ENCODE measurements at regions not wholly inside any gene's neighbourhood (a gene's known extent, or its start where the extent isn't known, plus 50 kb on each side); places are given as distances from the start of the nearest gene placed in this dataset.

DNA sequence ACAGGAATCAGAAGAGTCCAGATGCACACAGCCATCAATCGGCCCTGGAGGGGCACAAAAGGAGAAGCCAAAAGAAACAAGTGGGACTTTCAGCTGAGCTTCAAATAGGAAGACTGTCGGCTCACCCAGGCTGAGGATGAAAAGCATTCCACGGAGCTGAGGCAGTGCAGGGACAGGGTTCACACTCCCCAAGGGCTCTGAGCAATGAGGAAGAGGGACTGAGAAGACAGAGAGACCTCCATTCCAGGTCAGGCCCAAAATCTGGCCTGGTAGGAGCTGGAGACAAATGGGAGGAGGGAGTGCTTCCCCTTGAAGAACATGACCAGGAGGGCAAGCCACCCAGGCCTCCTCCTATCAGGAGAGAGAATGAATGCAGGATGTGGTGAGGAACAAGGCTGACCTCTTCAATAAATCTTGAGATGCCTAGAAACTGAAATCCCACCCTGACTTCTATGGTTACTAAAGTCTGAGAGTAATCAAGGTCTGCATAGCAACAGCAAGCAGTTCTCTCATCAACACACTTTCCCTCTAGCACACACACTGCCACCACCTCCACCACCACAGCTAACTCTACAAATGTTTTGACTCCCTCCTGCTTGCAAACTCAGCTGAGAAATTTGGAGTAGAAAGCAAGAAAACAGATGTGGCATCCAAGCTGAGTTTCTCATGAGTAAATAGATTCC, 434.4 kb downstream of the TNS1 start:
- Histone ChIP-seq H3K27me3 (no peaks in the 10 kb centered on the region), H3K4me1 (ENCODE audit: control insufficient read depth in 1 of 2, insufficient read depth in 1 of 2, low read depth in 1 of 2, low read length in 1 of 2) (no peaks in the 10 kb centered on the region), H3K36me3 (no peaks in the 10 kb centered on the region), H3K27ac (no peak overlapping the region), H3K4me3 (ENCODE audit: low read depth in 1 of 2, low read length in 1 of 2) (no peak overlapping the region), H3K9me3 (no peaks in the 10 kb centered on the region)
- TF ChIP-seq, protein P1, sequence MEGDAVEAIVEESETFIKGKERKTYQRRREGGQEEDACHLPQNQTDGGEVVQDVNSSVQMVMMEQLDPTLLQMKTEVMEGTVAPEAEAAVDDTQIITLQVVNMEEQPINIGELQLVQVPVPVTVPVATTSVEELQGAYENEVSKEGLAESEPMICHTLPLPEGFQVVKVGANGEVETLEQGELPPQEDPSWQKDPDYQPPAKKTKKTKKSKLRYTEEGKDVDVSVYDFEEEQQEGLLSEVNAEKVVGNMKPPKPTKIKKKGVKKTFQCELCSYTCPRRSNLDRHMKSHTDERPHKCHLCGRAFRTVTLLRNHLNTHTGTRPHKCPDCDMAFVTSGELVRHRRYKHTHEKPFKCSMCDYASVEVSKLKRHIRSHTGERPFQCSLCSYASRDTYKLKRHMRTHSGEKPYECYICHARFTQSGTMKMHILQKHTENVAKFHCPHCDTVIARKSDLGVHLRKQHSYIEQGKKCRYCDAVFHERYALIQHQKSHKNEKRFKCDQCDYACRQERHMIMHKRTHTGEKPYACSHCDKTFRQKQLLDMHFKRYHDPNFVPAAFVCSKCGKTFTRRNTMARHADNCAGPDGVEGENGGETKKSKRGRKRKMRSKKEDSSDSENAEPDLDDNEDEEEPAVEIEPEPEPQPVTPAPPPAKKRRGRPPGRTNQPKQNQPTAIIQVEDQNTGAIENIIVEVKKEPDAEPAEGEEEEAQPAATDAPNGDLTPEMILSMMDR (IDR thresholded peaks at IDR 0.05) = no peak

DNA sequence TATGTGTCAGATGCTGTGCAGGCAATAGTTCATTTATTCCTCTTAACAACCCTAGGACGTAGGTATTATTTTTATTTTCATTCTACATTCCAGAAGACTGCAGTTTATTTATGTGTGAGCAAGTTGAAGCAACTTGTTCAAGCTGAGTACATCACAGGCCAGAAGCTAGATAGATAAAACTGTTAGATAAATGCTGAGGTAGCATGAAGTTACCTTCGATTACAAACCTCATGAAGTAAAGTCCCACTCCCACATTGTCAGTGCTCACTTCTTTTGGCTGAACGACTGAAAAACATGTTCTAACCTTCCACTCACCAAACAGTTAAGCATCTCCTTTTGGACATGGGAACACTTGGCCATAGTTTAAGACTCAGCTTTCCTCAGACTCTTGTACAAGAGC, 439.2 kb downstream of the TNS1 start:
- Histone ChIP-seq H3K27ac (no peak overlapping the region), H3K9me3 (no peaks in the 10 kb centered on the region), H3K27me3 (no peaks in the 10 kb centered on the region), H3K4me3 (ENCODE audit: low read depth in 1 of 2, low read length in 1 of 2) (no peak overlapping the region), H3K36me3 (no peaks in the 10 kb centered on the region), H3K4me1 (ENCODE audit: control insufficient read depth in 1 of 2, insufficient read depth in 1 of 2, low read depth in 1 of 2, low read length in 1 of 2) (no peaks in the 10 kb centered on the region)
- TF ChIP-seq, protein P1 (IDR thresholded peaks at IDR 0.05) = no peak

DNA sequence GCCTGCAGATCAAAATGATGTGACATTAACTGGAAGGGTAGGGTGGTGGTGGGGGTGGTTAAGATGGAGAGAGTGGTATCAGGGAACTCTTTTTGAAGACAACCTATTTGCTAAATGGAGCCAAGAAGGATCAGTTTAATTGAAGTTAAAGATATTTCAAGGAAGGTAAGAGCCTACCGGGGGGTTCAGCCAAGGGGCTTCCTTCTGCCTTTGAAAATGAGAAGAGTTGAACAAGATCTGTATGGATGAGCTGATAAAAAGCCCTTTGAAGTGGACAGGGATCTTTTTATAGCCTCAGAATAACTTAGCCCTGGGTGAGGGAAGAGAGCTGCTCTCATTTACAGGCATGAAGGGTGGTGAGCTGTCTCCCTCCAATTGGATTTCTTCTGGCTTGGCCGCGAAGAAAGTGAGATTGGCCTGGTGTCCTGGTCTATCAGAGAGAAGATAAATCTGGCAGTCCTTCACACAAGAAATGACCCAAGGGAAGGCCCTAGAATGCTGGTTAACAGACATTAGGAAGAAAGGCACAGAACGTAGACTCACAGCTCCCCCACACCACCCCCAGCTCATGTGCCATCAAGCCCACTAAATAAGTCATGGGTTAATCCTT, 439.8 kb downstream of the TNS1 start:
- Histone ChIP-seq H3K4me1 (ENCODE audit: control insufficient read depth in 1 of 2, insufficient read depth in 1 of 2, low read depth in 1 of 2, low read length in 1 of 2) (no peaks in the 10 kb centered on the region), H3K9me3 (no peaks in the 10 kb centered on the region), H3K27ac (no peak overlapping the region), H3K27me3 (no peaks in the 10 kb centered on the region), H3K36me3 (no peaks in the 10 kb centered on the region), H3K4me3 (ENCODE audit: low read depth in 1 of 2, low read length in 1 of 2) (no peak overlapping the region)
- TF ChIP-seq, protein P1 (IDR thresholded peaks at IDR 0.05) = no peak

DNA sequence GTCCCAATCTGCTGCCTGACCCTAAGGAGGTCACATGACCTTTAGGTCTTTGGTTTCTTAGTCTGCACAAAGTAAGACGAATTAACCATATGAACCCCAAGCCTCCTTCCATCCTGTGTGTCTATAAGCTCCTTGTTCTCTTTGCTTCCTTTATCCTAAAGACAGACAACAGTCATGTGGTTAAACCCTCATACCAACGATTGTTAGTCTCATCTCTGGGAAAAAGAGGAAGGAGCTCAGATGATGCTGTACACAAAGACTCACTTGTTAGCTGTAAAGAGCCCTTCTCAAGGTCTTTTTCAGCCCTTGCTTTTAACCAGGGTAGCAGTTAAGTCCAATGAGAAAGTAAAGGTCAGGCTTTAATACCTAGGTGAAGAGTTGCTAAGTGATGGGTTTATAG, 443.7 kb downstream of the TNS1 start:
- no peak overlapping the region for H3K27ac ChIP-seq
- no peaks in the 10 kb centered on the region for H3K9me3 ChIP-seq

DNA sequence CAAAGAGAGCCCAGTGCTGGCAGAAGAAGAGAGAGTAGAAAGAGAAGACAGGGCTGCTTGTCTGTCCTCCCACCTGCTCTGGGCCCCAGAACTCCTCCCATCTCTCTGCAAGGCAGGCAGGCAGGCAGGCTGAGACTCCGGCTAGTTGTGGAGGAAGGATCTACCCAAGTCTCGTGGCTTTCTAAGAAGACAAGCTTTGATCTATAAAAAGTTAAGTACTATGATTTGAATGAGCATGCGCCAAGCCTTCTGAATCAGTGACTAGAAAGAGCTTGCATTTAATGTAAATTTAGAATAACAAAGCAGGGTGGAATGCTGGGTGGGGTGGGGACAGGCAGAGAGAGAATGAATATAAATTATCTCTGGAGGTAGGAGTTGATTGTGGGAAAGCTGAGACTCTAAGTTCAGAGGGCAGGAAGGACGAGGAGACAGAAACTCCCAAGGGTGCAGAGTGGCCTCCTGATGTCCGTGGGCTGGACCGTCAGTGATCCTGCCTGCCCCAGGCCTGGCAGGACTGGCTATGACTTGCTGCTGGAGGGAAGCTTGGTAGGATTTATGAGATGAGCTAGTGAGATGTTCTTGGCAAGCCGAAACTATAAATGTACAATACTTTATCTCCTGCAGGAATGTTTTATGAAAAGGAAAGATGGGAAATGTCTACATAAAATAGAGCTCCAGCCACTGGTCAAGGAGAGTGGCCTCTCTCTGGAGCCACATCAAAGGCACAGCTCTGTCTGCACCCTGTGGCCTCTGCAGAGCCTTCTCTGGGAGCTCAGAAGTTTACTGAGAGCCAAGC, 447.5 kb downstream of the TNS1 start:
- Histone ChIP-seq H3K4me3 (ENCODE audit: low read depth in 1 of 2, low read length in 1 of 2) (no peak overlapping the region), H3K9me3 (no peaks in the 10 kb centered on the region), H3K27ac (no peak overlapping the region), H3K4me1 (ENCODE audit: control insufficient read depth in 1 of 2, insufficient read depth in 1 of 2, low read depth in 1 of 2, low read length in 1 of 2) (no peaks in the 10 kb centered on the region), H3K27me3 (peaks cover 6% of the 10 kb centered on the region), H3K36me3 (no peaks in the 10 kb centered on the region)
- TF ChIP-seq, protein P1 (IDR thresholded peaks at IDR 0.05) = no peak

More for the DNA sequence above, 443.7 kb downstream of the TNS1 start:
- H3K4me3 ChIP-seq (ENCODE audit: low read depth in 1 of 2, low read length in 1 of 2) = no peak overlapping the region
- no peaks in the 10 kb centered on the region for H3K36me3 ChIP-seq
- H3K27me3 ChIP-seq = peaks cover 6% of the 10 kb centered on the region
- TF ChIP-seq, protein P1 (IDR thresholded peaks at IDR 0.05) = no peak
- no peaks in the 10 kb centered on the region for H3K4me1 ChIP-seq (ENCODE audit: control insufficient read depth in 1 of 2, insufficient read depth in 1 of 2, low read depth in 1 of 2, low read length in 1 of 2)

All from neutrophil (primary cell).